DMS114 treated with DMSO at 0.1 percent for 48 hours (cell line): ENCODE measurements at regions not wholly inside any gene's neighbourhood (a gene's known extent, or its start where the extent isn't known, plus 50 kb on each side); places are given as distances from the start of the nearest gene placed in this dataset.
"Not testable (repeated sequence)": the region's sequence is repeated elsewhere in the genome, so short reads cannot be mapped to it uniquely, and the experiment has no call there.

ENCODE experiments used
- DNase-seq: peaks from one replicate; lab custom pipeline; 2025; ENCODE audit not compliant: unreplicated experiment; lab: John Stamatoyannopoulos, UW

DNA sequence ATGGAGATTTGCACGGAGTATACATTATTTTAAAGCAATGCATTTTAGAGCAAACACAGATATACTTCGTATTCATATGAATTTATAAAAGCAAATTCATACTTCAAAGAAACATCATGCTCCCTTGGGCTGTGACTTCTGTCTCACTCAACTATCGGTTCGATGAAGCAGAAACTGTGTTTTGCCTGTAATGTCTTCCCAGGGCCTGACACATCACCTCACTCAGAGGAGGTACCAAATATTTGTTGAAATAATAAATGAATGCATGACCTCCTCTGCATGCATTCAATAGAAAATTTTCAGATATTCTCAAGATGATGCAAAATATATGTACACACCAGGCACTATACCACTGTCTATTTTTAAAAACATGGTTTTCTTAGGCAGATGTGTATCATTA lies 432.7 kb downstream of the EFNB2 start:
- no peak for DNase-seq

GRCh38 chr13:106101201-106101600 lies 434.3 kb downstream of the EFNB2 start:
- no peak for DNase-seq

- DNase-seq, result no peak
These were observed 435.1 kb downstream of the EFNB2 start for GRCh38 chr13:106100171-106100919.

DNA sequence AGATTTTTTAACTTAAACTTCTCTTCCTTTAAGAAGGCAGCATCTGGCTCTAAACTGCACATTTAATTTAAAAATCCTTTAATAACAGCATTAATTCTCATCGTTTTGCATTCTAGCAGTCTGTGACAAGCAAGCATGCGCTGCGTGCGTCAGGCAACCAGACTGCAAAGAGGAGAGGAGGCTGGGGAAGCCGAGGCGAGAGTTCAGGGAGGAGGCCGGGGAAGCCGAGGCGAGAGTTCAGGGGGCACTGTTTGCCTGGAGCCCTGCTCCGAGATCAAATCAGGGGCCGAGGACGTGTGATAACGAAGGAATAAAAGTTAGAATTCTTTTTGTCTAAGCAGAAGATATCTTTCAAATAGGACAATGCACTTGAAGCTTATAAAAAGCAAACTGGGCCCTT lies 435.7 kb downstream of the EFNB2 start:
- DNase-seq, result no peak

DNA sequence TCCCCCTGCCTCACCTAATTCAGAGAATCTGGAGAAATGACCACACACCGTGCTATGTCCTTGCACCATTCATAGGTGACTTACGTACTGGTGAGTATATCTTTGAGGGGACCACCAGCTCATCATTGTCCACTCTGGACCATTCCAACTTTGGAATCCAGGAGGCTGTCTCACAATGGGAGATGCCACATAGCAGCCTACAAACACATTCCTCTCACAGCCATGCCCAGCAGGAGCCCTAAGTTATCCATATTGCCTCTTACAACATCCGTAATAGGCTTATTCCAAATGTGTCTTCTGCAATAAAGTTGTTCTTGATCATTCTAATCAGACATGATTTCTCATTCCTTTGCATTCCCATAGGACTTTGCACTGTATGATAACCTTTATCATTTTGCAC lies 436.7 kb downstream of the EFNB2 start:
- no peak for DNase-seq

DNA sequence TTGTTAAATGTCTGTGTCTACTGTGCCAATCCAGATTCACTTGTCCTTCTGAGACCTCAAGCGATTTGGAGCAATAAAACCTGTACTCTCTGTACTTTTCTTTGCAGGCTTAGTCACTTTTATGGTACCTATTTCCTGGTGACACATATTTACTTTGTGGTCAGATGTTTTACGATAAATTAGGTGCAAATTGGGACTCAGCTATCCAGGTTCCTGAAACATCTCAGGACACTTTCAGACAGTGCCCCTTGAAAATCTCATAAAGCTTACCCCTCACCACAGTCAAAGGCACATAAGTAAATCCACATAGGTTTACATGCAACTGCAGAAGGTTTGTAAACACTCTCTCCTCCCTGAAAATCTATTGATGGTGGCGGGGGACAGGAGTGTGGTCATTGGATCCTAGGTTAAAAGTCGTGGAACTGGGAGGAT lies 438.8 kb downstream of the EFNB2 start:
- DNase-seq, result no peak

GRCh38 chr13:106095919-106096318 lies 439.5 kb downstream of the EFNB2 start:
- no peak for DNase-seq

GRCh38 chr13:106095406-106095805 lies 440.1 kb downstream of the EFNB2 start:
- DNase-seq, result no peak

GRCh38 chr13:106090001-106090400 lies 445.5 kb downstream of the EFNB2 start:
- DNase-seq, result no peak

DNA sequence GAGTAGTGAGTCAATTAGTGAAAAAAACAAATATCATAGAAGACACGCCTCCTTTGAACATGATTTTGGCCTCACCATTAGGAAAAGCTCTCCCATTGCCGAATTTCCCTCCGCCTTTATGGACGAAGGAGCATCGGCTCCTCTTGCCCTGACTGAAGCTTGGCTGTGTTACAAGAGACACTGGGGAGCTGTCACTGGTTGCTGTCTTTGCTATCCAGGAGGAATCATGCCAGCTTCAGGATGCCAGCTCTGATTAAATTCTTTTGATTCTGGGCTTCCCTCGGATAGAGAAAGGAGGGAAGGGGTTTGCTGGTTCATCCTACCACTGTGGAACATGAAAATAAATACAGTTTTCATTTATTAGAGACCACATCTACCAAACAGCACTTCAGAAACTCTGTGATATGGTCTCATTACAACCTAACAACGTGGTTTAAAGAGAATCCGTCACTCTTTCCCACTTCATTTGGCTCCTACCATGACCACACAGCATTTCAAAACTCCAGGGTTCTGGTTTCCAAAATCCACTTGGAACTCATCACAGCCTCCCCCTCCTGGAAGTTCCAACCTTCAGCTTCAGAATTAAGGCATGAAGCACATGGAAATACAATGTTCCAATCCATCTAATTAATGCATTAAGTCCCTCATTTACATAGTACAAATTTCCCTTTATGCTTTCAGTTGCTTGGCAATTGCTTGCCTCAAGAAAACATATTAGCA lies 446.0 kb downstream of the EFNB2 start:
- DNase-seq, result no peak

- DNase-seq, result no peak
These were observed 447.4 kb downstream of the EFNB2 start for GRCh38 chr13:106088085-106088484.

DNA sequence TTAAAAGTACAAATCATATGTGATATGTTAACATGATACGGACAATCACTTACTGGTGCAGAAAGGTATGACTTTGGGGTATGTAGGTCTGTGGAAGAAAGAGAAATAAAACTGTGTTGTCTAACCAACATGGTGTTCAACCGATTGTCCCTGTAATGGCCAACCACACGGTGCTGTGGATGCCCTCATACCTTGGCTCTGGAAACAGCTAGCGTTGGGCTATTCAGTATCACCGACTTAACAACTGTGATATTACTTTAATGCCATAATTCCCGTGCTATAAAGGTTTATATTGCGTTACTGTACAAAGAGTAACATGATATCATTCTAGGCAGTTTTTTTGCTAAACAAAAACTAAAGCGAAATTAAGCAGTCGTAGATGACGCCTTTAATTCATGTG lies 448.3 kb downstream of the EFNB2 start:
- DNase-seq, result no peak

DNA sequence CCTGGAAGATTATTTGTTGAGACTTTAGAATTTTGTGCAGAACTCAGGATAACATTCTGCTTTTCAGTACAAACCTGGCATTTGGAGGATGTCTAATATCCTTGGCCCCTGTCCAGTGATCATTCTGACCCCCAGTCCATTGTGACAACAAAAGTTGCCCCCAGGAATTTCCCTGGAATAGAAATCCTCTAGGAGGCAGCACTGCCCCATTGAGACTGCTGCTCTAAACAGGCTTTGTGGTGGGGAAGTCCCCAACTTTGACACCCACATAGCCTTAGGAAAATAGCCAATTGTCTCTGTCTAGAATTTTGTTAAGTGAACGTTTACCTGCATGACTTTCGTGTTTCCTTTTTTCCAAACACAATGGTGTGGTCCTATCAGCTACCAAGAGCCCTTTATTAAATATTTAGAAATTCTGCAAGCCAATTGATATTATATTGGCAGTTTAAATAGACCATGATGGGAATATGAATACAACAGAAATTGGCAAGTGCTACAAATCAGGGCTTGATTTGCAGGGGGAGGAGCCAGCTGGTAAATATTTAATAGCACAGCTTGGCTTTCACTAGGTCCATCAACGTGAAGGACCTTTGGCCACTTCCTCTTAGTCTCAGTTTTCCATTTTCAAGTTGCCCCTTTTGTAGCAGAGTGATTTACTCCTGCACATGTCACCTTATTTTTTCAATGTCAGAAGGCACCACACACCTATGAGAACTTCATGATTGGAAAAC lies 451.7 kb downstream of the EFNB2 start:
- no peak for DNase-seq

DNA sequence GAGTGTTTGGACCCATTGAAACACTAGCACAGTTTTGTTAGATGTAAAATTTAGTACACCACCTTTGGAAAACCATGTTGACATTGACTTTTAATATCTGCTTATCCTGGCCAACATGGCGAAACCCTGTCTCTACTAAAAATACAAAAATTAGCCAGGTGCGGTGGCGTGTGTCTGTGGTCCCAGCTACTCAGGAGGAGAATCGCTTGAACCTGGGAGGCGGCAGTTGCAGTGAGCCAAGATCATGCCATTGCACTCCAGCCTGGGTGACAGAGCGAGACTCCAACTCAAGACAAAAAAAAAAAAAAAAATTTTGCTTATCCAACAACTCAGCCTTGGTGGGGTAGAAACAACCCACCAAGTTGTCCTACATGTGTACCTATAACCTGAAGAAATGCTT lies 454.2 kb downstream of the EFNB2 start:
- DNase-seq, result not testable (repeated sequence)

DNA sequence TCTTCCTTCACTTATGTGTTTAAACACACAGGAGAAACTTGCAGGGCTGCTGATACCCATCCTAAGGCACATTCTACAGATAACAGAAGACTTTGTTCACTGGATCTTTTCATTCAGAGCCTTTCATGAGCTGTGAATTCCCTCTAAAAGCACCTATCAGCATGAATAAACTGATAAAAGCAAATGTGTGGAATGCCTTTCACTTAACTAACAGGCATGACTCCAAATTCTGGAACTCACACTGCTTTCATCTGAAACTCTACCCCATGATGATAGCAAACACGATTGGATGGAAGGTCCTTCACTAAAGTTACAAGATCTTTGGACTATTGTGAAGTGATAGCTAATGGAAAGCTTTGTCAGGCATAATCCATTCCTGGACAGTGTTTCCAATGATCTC lies 457.3 kb downstream of the EFNB2 start:
- DNase-seq, result no peak

DNA sequence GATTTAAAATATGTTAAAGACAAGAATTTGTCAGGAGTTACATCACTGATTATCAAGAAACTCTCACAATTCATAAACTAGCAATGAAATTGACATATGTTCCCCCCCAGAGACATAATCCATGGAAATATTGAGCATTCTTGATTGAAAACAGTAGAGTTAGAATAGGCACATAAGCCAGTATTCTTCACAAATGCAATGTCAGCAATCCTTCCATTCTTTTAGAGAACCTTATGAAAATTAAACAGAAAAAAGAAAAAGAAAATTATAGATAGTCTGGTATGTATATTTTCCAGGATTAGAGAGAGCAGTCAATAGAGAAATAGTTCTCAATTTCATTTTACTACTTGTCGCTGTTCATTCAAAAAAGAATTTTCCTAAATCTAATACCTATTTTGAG lies 458.4 kb downstream of the EFNB2 start:
- DNase-seq, result no peak

- DNase-seq, result no peak
These were observed 463.4 kb downstream of the EFNB2 start for GRCh38 chr13:106072014-106072413.

GRCh38 chr13:106063591-106064313 lies 471.7 kb downstream of the EFNB2 start:
- no peak for DNase-seq

DNA sequence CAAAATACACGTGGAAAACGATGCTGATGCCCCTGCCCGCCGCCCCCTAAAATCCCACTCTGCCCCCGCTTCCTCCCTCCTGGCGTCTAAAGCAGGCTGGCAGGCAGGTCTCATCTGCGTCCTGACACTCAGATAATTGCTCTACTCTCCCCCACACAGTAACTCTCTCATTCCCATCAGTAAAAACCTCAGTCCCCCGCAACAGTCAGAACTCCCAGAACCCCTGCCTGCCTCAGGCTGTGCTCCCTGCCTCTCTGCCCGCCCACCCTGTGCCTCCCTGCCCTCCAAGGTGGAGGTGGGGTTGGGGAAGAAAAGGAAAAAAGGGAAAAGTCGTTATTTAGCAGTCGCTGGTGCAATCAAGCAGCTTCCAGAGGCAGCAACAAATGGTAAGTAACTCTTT lies 473.7 kb downstream of the EFNB2 start:
- DNase-seq, result no peak

DNA sequence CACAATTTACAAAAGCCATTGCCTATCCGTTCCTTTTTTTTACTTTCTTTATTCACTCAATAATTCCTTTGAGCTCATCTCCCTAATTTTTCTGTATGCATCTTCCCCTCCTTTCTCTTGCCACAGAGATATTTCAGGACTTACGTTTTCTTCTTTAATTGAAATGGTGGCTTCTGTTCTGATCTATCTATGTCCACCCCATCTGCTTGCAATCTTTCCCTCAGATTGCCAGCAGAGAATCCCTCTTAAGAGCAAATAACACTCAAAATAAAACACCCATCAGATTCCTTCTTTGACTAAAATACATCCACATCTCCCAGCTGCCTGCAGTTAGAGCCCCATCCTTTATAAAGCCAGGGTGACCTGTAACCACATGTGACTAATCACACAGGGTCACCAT lies 478.6 kb downstream of the EFNB2 start:
- no peak for DNase-seq

- DNase-seq, result no peak
These were observed 483.2 kb downstream of the EFNB2 start for GRCh38 chr13:106052200-106052767.
